NCI-H2171 (cell line): ENCODE measurements at regions not wholly inside any gene's neighbourhood (a gene's known extent, or its start where the extent isn't known, plus 50 kb on each side); places are given as distances from the start of the nearest gene placed in this dataset.

Experiments used
- DNase-seq: peaks from one replicate; lab custom pipeline; 2025; lab: John Stamatoyannopoulos, UW

GRCh38 chr9:93372391-93372790 is 79.1 kb upstream of the FAM120A start:
- DNase-seq = no peak

- no peak for DNase-seq
Observed at GRCh38 chr9:93376411-93376810, 75.1 kb upstream of the FAM120A start.

GRCh38 chr9:93378276-93378675 is 73.2 kb upstream of the FAM120A start:
- DNase-seq = no peak

GRCh38 chr9:93379051-93379450 is 72.4 kb upstream of the FAM120A start:
- no peak for DNase-seq

GRCh38 chr9:93380410-93381060 is 71.0 kb upstream of the FAM120A start:
- DNase-seq = no peak

- DNase-seq = no peak
Observed at GRCh38 chr9:93387791-93388190, 63.7 kb upstream of the FAM120A start.

- DNase-seq = peak; percentile 3
Observed at GRCh38 chr9:93390953-93391515, 60.5 kb upstream of the FAM120A start.

- no peak for DNase-seq
Observed at GRCh38 chr9:93391898-93392297, 59.6 kb upstream of the FAM120A start.

GRCh38 chr9:93392974-93393373 is 58.5 kb upstream of the FAM120A start:
- no peak for DNase-seq
